Suprapubic skin (tissue), 4 donors: ENCODE measurements at regions not wholly inside any gene's neighbourhood (a gene's known extent, or its start where the extent isn't known, plus 50 kb on each side); places are given as distances from the start of the nearest gene placed in this dataset.
"Not testable (repeated sequence)": the region's sequence is repeated elsewhere in the genome, so short reads cannot be mapped to it uniquely, and the experiment has no call there.

Experiments used
- DNase-seq, 2 donors: peaks; one replicate each; pipeline ENCODE4 v3.0.0-alpha.2; 2019; ENCODE audit warnings: low spot score in 2 of 2
- H3K27ac ChIP-seq: fragments of 200-600 bp; sonication (generic); one replicate; pipeline ENCODE4 v1.5.1; 2019
- H3K27me3 ChIP-seq: fragments of 200-600 bp; sonication (generic); one replicate; pipeline ENCODE4 v1.5.1; 2019
- H3K36me3 ChIP-seq: fragments of 200-600 bp; sonication (generic); one replicate; pipeline ENCODE4 v1.5.1; 2019
- H3K4me1 ChIP-seq: fragments of 200-600 bp; sonication (generic); one replicate; pipeline ENCODE4 v1.5.1; 2019
- H3K4me3 ChIP-seq: fragments of 200-600 bp; sonication (generic); one replicate; pipeline ENCODE4 v1.5.1; 2019; ENCODE audit warnings: mild to moderate bottlenecking
- H3K9me3 ChIP-seq: fragments of 200-600 bp; sonication (generic); one replicate; pipeline ENCODE4 v1.5.1; 2019
- EP300 ChIP-seq: sonication (generic); formaldehyde crosslinking; IDR thresholded peaks from one replicate; pipeline ENCODE4 v1.6.1; 2017; ENCODE audit warnings: antibody characterized with exemption
- POLR2A ChIP-seq, 2 donors: fragments of 450-650 bp; IDR thresholded peaks; one replicate each; pipeline ENCODE4 v1.6.1; 2017; ENCODE audit warnings: antibody characterized with exemption in 2 of 2, mild to moderate bottlenecking in 2 of 2, moderate library complexity in 2 of 2
- POLR2AphosphoS5 ChIP-seq, 3 donors: sonication (generic); formaldehyde crosslinking; IDR thresholded peaks; one replicate each; pipeline ENCODE4 v1.6.1; 2017; ENCODE audit warnings: antibody characterized with exemption in 3 of 3
- WGBS: methylation state at CpG from one replicate; pipeline ENCODE4 v1.1.5; 2018; 5-methylcytosine and 5-hydroxymethylcytosine counted together
- TF ChIP-seq, protein P1 (sequence below), 2 donors: fragments of 200-600 bp in 1 of 2; fragments of 450-650 bp in 1 of 2; sonication (generic) in 1 of 2; IDR thresholded peaks; one replicate each; pipeline ENCODE4 v1.5.1; 2016 to 2019; ENCODE audit warnings: antibody characterized with exemption in 2 of 2, mild to moderate bottlenecking in 1 of 2, moderate library complexity in 1 of 2

- no peak overlapping the region for H3K27ac ChIP-seq
- 86% methylated on average over 1 of the region's 1 CpG for WGBS
- no peaks in the 10 kb centered on the region for H3K36me3 ChIP-seq
- no peak for TF ChIP-seq POLR2A (IDR thresholded peaks at IDR 0.05)
- H3K9me3 ChIP-seq, result no peaks in the 10 kb centered on the region
- DNase-seq, result no peak
- H3K4me3 ChIP-seq, result no peak overlapping the region
- H3K4me1 ChIP-seq, result no peaks in the 10 kb centered on the region
- peaks cover 3% of the 10 kb centered on the region for H3K27me3 ChIP-seq
Measured at GRCh38 chr2:7559791-7560190, 642.6 kb downstream of the RNF144A start.

DNA sequence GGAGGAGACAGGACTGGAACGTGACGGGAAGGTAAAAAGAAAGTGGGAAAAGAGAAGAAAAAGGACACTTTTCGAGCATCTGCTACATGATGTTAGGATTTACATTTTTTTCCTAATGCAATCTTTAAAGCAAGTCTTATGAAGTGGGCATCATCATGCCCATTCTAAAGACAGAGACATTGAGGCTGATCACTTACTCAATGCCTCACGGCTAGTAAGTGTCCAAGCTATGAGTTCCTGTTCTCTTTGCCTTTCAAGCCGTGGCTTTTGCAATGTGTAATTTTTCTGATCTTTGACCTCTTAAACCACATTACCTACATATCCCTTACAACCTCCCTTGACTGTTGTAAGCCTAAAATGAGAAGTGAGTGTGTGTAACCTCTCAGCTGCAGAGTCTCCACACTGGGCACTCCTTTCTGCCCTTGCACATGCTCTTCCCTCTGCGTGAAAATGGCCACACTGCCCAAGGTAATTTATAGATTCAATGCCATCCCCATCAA lies 649.2 kb downstream of the RNF144A start:
- no peak for DNase-seq

DNA sequence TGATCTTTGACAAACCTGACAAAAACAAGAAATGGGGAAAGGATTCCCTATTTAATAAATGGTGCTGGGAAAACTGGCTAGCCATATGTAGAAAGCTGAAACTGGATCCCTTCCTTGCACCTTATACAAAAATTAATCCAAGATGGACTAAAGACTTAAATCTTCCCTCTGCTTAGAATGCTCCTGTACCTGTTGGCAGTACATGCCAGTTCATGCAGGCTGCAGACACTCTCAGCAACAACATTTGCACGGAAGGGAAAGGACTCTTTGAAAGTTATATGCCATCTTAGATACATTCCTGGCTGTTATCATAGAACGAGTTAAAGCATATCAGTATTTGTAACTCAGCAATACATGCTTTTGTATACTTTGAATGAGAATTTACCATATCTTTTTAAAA lies 649.9 kb downstream of the RNF144A start:
- WGBS, result 51% methylated on average over 2 of the region's 2 CpGs

More for the DNA sequence above, 649.2 kb downstream of the RNF144A start:
- Histone ChIP-seq H3K36me3 (no peaks in the 10 kb centered on the region), H3K27ac (no peak overlapping the region), H3K4me3 (no peak overlapping the region), H3K9me3 (no peaks in the 10 kb centered on the region), H3K4me1 (no peaks in the 10 kb centered on the region), H3K27me3 (peaks cover 2% of the 10 kb centered on the region)
- TF ChIP-seq POLR2AphosphoS5 (IDR thresholded peaks at IDR 0.05) (no peak), EP300 (no peak), POLR2A (IDR thresholded peaks at IDR 0.05) (no peak)
- TF ChIP-seq, protein P1, sequence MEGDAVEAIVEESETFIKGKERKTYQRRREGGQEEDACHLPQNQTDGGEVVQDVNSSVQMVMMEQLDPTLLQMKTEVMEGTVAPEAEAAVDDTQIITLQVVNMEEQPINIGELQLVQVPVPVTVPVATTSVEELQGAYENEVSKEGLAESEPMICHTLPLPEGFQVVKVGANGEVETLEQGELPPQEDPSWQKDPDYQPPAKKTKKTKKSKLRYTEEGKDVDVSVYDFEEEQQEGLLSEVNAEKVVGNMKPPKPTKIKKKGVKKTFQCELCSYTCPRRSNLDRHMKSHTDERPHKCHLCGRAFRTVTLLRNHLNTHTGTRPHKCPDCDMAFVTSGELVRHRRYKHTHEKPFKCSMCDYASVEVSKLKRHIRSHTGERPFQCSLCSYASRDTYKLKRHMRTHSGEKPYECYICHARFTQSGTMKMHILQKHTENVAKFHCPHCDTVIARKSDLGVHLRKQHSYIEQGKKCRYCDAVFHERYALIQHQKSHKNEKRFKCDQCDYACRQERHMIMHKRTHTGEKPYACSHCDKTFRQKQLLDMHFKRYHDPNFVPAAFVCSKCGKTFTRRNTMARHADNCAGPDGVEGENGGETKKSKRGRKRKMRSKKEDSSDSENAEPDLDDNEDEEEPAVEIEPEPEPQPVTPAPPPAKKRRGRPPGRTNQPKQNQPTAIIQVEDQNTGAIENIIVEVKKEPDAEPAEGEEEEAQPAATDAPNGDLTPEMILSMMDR (IDR thresholded peaks at IDR 0.05), result no peak
- 89% methylated on average over 6 of the region's 6 CpGs for WGBS

DNA sequence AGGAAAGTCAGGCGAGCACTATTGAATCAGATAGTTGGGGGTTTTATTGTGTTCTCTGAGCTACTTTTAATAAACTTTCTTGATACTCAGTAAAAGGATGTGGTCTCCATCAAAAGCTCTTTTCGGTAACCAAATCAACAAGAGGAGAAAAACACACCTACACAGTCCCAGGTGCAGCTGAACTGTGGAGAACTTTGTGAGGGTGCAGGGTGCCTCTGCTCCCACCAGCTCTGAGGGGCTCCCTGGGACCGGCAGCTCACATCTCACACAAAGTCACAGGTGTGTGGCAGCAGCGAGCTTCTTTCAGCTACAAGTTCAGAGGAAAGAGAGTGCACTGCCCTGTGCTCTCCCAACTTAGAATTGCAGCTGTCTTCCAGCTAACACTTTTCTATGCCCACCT lies 650.4 kb downstream of the RNF144A start:
- peaks cover 2% of the 10 kb centered on the region for H3K27me3 ChIP-seq
- H3K4me3 ChIP-seq, result no peak overlapping the region
- H3K4me1 ChIP-seq, result no peaks in the 10 kb centered on the region
- no peaks in the 10 kb centered on the region for H3K9me3 ChIP-seq
- DNase-seq, result no peak
- WGBS, result 60% methylated on average over 4 of the region's 4 CpGs
- no peaks in the 10 kb centered on the region for H3K36me3 ChIP-seq
- no peak for TF ChIP-seq POLR2AphosphoS5 (IDR thresholded peaks at IDR 0.05)
- no peak overlapping the region for H3K27ac ChIP-seq

More for the DNA sequence above, 649.9 kb downstream of the RNF144A start:
- DNase-seq, H3K4me3 ChIP-seq, H3K9me3 ChIP-seq, H3K27me3 ChIP-seq, H3K36me3 ChIP-seq, H3K27ac ChIP-seq, H3K4me1 ChIP-seq: not testable (repeated sequence)

- Histone ChIP-seq H3K27me3 (peaks cover 2% of the 10 kb centered on the region), H3K4me1 (no peaks in the 10 kb centered on the region), H3K36me3 (no peaks in the 10 kb centered on the region), H3K27ac (no peak overlapping the region), H3K9me3 (no peaks in the 10 kb centered on the region), H3K4me3 (no peak overlapping the region)
- no peak for DNase-seq
- TF ChIP-seq EP300, result no peak
- 75% methylated on average over 3 of the region's 3 CpGs for WGBS
Measured at GRCh38 chr2:7570247-7570646, 653.0 kb downstream of the RNF144A start.

- TF ChIP-seq POLR2AphosphoS5 (IDR thresholded peaks at IDR 0.05), result no peak
- TF ChIP-seq, protein P1 (IDR thresholded peaks at IDR 0.05), result no peak
- no peak for TF ChIP-seq POLR2A (IDR thresholded peaks at IDR 0.05)
- TF ChIP-seq EP300, result no peak
- H3K4me1 ChIP-seq, result no peaks in the 10 kb centered on the region
- no peak overlapping the region for H3K4me3 ChIP-seq
- H3K27ac ChIP-seq, result no peak overlapping the region
- no peaks in the 10 kb centered on the region for H3K9me3 ChIP-seq
- H3K27me3 ChIP-seq, result peaks cover 2% of the 10 kb centered on the region
- H3K36me3 ChIP-seq, result no peaks in the 10 kb centered on the region
- no peak for DNase-seq
- 100% methylated on average over 1 of the region's 1 CpG for WGBS
Measured at GRCh38 chr2:7571701-7572100, 654.5 kb downstream of the RNF144A start.

GRCh38 chr2:7572450-7572849 lies 655.2 kb downstream of the RNF144A start:
- Histone ChIP-seq H3K4me1 (no peaks in the 10 kb centered on the region), H3K4me3 (no peak overlapping the region), H3K27me3 (peaks cover 2% of the 10 kb centered on the region), H3K9me3 (peaks cover 3% of the 10 kb centered on the region), H3K27ac (no peak overlapping the region), H3K36me3 (no peaks in the 10 kb centered on the region)
- DNase-seq, result no peak
- TF ChIP-seq POLR2AphosphoS5 (IDR thresholded peaks at IDR 0.05) (no peak), EP300 (no peak), POLR2A (IDR thresholded peaks at IDR 0.05) (no peak)
- TF ChIP-seq, protein P1 (IDR thresholded peaks at IDR 0.05), result no peak
- WGBS, result 69% methylated on average over 7 of the region's 7 CpGs
